T-cell (primary cell): ENCODE measurements at regions not wholly inside any gene's neighbourhood (a gene's known extent, or its start where the extent isn't known, plus 50 kb on each side); places are given as distances from the start of the nearest gene placed in this dataset.
"Not testable (repeated sequence)": the region's sequence is repeated elsewhere in the genome, so short reads cannot be mapped to it uniquely, and the experiment has no call there.

Source experiments
- ATAC-seq, 4 experiments: fragments of 200-7000 bp in 3 of 4; fragments of 150-1000 bp in 1 of 4; cut with Tn5 transposase; replicated peaks in 1 of 4; 1 replicate in 3 of 4; 2 replicates in 1 of 4; pipeline ENCODE4 v1.10.0; 2021; ENCODE audit warnings: moderate library complexity in 3 of 4, mild to moderate bottlenecking in 2 of 4, moderate number of reproducible peaks in 1 of 4
- CTCF ChIA-PET, 2 donors: fragments of 300-600 bp; sonication (Branson Sonifier 250); formaldehyde crosslinking; loops; one replicate each; lab custom pipeline; 2022; ENCODE audit warnings: antibody characterized with exemption in 2 of 2; lab: Charles Lee
- POLR2A ChIA-PET, 2 donors: fragments of 300-600 bp; sonication (Branson Sonifier 250); formaldehyde crosslinking; loops; one replicate each; lab custom pipeline; 2022; ENCODE audit warnings: antibody characterized with exemption in 2 of 2; lab: Charles Lee
- DNase-seq, 35 experiments: peaks; one replicate each; pipeline versions ENCODE4 v3.0.0 to v3.0.0-alpha.2; 2013 to 2023
- H3K27ac ChIP-seq: one replicate; pipeline ENCODE4 v1.5.1; 2013; ENCODE audit warnings: low read length
- H3K27me3 ChIP-seq, 2 experiments: replicated peaks in 1 of 2; 1 replicate in 1 of 2; 2 replicates in 1 of 2; pipeline versions ENCODE4 v1.6.1 to v1.7.0; 2013; ENCODE audit warnings: low read length in 1 of 2, mixed read lengths in 1 of 2; ENCODE audit not compliant: control insufficient read depth in 2 of 2, insufficient read depth in 2 of 2; ENCODE audit errors: extremely low read depth in 1 of 2
- H3K36me3 ChIP-seq, 2 donors: 1 replicate in 1 of 2; 2 replicates in 1 of 2; pipeline versions ENCODE4 v1.6.1 to v1.7.0; 2013; ENCODE audit warnings: low read length in 1 of 2; ENCODE audit not compliant: control insufficient read depth in 2 of 2, insufficient read depth in 1 of 2; ENCODE audit errors: extremely low read depth in 1 of 2
- H3K4me1 ChIP-seq, 2 experiments: 1 replicate in 1 of 2; 2 replicates in 1 of 2; pipeline versions ENCODE4 v1.6.1 to v1.7.0; 2013; ENCODE audit warnings: low read length in 2 of 2, mixed read lengths in 1 of 2; ENCODE audit not compliant: insufficient read depth in 2 of 2, control insufficient read depth in 1 of 2; ENCODE audit errors: extremely low read depth in 1 of 2
- H3K4me3 ChIP-seq, 2 donors: 1 replicate in 1 of 2; 2 replicates in 1 of 2; pipeline versions ENCODE4 v1.5.1 to v1.7.0; 2013; ENCODE audit warnings: mild to moderate bottlenecking in 2 of 2, low read length in 1 of 2, moderate library complexity in 1 of 2; ENCODE audit not compliant: control insufficient read depth in 1 of 2; ENCODE audit errors: extremely low read depth in 1 of 2
- H3K9me3 ChIP-seq: 2 replicates; pipeline ENCODE4 v1.7.0; 2013
- H3K27ac Mint-ChIP-seq, 2 donors: one replicate each; pipeline ENCODE4 v1.8.0; 2020 to 2021; ENCODE audit warnings: mild to moderate bottlenecking in 2 of 2, mixed read lengths in 2 of 2
- H3K27me3 Mint-ChIP-seq, 2 donors: one replicate each; pipeline ENCODE4 v1.8.0; 2021 to 2022; ENCODE audit warnings: mixed read lengths in 2 of 2
- H3K36me3 Mint-ChIP-seq: one replicate; pipeline ENCODE4 v1.8.0; 2021; ENCODE audit warnings: mixed read lengths
- H3K4me1 Mint-ChIP-seq, 3 donors: one replicate each; pipeline ENCODE4 v1.8.0; 2020 to 2022; ENCODE audit warnings: mixed read lengths in 3 of 3, mild to moderate bottlenecking in 1 of 3
- H3K4me3 Mint-ChIP-seq, 3 donors: one replicate each; pipeline ENCODE4 v1.8.0; 2020 to 2022; ENCODE audit warnings: mild to moderate bottlenecking in 3 of 3, mixed read lengths in 3 of 3, moderate library complexity in 3 of 3
- H3K9me3 Mint-ChIP-seq, 3 donors: one replicate each; pipeline ENCODE4 v1.8.0; 2020 to 2022; ENCODE audit warnings: mixed read lengths in 3 of 3
- WGBS: methylation state at CpG from one replicate; pipeline ENCODE4 v1.1.5; 2013; ENCODE audit warnings: missing lambda C conversion rate; ENCODE audit not compliant: insufficient coverage; 5-methylcytosine and 5-hydroxymethylcytosine counted together

DNA sequence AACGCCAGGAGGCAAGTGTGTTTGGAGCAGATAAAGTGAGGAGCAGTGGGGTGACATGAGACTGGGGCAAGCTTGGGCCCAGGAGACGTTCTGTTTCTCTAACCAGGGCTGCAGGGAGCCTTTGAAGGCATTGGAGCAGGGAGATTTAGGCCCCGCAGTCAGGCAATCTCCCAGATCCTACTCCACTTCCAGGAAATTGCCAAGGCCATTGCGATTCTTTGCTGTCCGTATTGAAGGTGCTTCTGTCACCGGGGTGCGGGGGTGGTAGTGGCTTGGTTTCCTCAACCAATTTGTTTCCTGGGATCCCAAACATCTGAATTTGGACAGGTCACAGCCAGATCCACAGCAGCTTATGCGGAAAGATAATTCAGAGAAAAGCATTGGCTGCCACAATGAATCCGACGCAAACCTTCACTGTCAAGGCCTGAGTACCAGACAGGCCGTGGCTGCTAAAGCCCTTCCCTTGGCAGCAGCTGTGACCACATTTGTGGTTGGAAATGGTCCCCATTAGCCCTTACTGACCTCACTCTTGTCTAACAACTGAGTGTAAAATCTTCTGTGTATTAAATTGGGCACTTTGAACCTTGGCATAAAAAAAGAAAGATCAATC, 385.6 kb downstream of the PTPRU start:
- WGBS: 73% methylated on average over 11 of the region's 11 CpGs
- peaks cover 0 to 37% of the 10 kb centered on the region in 2 experiments for H3K27me3 ChIP-seq
- H3K4me3 Mint-ChIP-seq: no peak overlapping the region
- ATAC-seq: no peak
- H3K4me3 ChIP-seq: no peak overlapping the region
- no peak for DNase-seq
- H3K4me1 Mint-ChIP-seq: no peaks in the 10 kb centered on the region
- H3K9me3 Mint-ChIP-seq: no peaks in the 10 kb centered on the region
- H3K36me3 Mint-ChIP-seq: no peaks in the 10 kb centered on the region
- H3K4me1 ChIP-seq: no peaks in the 10 kb centered on the region
- POLR2A ChIA-PET: no interaction called here
- no peak overlapping the region for H3K27ac Mint-ChIP-seq
- CTCF ChIA-PET: no interaction called here
- H3K36me3 ChIP-seq: no peaks in the 10 kb centered on the region
- H3K27me3 Mint-ChIP-seq: peaks cover 32 to 40% of the 10 kb centered on the region in 2 donors
- H3K27ac ChIP-seq: no peak overlapping the region
- H3K9me3 ChIP-seq: no peaks in the 10 kb centered on the region

DNA sequence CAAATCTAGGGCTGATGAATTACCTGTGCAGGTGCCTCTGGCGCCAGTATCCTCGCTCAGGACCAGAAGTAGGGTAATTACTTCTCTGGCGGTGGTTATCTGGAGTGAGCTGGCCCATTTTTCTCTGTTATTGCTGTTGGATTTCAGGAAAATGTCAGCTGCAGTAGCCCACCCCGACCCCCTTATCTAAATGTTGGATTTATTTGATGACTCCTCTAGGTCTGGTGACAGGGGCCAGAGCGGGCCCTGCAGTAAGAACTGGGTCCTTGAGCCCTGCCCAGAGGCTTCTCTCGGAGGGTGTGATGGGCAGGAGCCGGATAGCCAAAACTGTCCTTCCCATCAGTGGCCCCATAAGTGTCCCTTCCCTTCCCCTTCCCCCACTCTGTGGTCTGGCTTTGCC, 384.3 kb downstream of the PTPRU start:
- peaks cover 34 to 35% of the 10 kb centered on the region in 2 donors for H3K27me3 Mint-ChIP-seq
- no peak for DNase-seq
- H3K4me1 Mint-ChIP-seq: no peaks in the 10 kb centered on the region
- Histone ChIP-seq H3K27me3 (peaks cover 0 to 28% of the 10 kb centered on the region in 2 experiments), H3K4me1 (no peaks in the 10 kb centered on the region), H3K36me3 (no peaks in the 10 kb centered on the region), H3K4me3 (no peak overlapping the region), H3K27ac (no peak overlapping the region), H3K9me3 (no peaks in the 10 kb centered on the region)
- H3K4me3 Mint-ChIP-seq: no peak overlapping the region
- ChIA-PET CTCF (no interaction called here), POLR2A (no interaction called here)
- no peaks in the 10 kb centered on the region for H3K9me3 Mint-ChIP-seq
- 75% methylated on average over 4 of the region's 7 CpGs for WGBS
- no peak overlapping the region for H3K27ac Mint-ChIP-seq
- no peak for ATAC-seq
- no peaks in the 10 kb centered on the region for H3K36me3 Mint-ChIP-seq

DNA sequence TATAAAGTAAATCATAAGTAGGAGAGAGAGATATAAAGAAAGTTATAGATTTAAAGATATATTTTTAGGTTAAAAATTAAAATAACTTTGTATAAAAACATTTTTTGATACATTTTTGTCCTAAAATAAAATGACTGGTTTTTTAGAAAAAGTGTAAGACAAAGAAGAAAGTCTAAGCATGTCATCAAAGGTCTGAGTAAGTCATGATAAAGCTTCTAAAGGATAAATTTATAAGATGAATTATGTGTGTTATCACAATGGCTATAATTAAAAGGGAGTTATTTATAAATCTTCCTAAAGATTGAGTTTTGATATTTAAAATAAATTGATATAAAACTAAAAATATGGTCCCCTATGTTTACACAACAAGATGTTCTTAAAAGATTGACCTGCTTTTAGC, 370.9 kb downstream of the PTPRU start:
- Mint-ChIP-seq H3K4me3 (no peak overlapping the region), H3K27me3 (peaks cover 21 to 24% of the 10 kb centered on the region in 2 donors), H3K9me3 (peaks cover 0 to 4% (median 3%) of the 10 kb centered on the region in 3 donors), H3K27ac (no peak overlapping the region), H3K36me3 (no peaks in the 10 kb centered on the region), H3K4me1 (no peaks in the 10 kb centered on the region)
- ATAC-seq: no peak
- no peak overlapping the region for H3K4me3 ChIP-seq
- no peak for DNase-seq
- H3K9me3 ChIP-seq: no peaks in the 10 kb centered on the region
- H3K27ac ChIP-seq: no peak overlapping the region
- H3K4me1 ChIP-seq: no peaks in the 10 kb centered on the region
- POLR2A ChIA-PET: no interaction called here
- no peaks in the 10 kb centered on the region for H3K36me3 ChIP-seq
- CTCF ChIA-PET: no interaction called here
- peaks cover 0 to 8% of the 10 kb centered on the region in 2 experiments for H3K27me3 ChIP-seq

DNA sequence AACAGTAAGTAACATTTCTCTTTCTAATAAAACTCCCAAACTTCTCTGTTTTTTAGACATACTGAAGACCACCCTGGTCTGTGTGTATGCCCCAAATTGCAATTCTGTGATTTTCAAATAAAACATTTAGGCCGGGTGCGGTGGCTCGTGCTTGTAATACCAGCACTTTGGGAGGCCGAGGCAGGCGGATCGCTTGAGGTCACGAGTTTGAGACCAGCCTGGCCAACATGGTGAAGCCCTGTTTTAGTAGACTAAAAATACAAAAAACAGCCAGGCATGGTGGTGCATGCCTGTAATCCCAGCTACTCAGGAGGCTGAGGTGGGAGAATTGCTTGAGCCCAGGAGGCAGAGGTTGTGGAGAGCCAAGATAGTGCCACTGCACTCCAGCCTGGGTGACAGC, 368.5 kb downstream of the PTPRU start:
- peaks cover 12 to 22% of the 10 kb centered on the region in 2 donors for H3K27me3 Mint-ChIP-seq
- H3K4me1 Mint-ChIP-seq, H3K4me3 ChIP-seq, ATAC-seq, H3K9me3 ChIP-seq, H3K27ac Mint-ChIP-seq, H3K4me1 ChIP-seq, CTCF ChIA-PET, POLR2A ChIA-PET, H3K27ac ChIP-seq, H3K36me3 ChIP-seq, H3K9me3 Mint-ChIP-seq, H3K36me3 Mint-ChIP-seq, H3K4me3 Mint-ChIP-seq, H3K27me3 ChIP-seq, DNase-seq: not testable (repeated sequence)
- 95% methylated on average over 7 of the region's 7 CpGs for WGBS

DNA sequence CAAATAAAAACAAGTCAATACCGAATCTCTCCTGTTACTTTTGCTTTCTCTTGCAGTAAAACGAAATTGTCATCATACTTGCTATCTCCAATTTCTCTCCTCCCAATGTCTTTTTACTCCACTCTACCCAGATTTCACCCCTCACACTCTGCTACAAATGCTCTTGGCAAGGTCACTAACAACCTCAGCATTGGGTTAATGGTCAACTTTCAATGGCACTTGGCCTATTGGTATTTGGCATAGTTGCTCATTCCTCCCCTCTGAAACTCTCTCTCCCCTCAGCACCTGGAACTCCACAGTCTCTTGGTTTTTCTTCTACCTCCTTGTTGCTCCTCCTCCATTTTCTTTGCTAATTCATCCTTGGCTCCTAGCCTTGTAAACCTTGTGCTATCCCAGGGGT, 367.3 kb downstream of the PTPRU start:
- peaks cover 0 to 13% of the 10 kb centered on the region in 2 experiments for H3K27me3 ChIP-seq
- Mint-ChIP-seq H3K9me3 (peaks cover 0 to 4% (median 3%) of the 10 kb centered on the region in 3 donors), H3K4me1 (no peaks in the 10 kb centered on the region), H3K4me3 (no peak overlapping the region), H3K36me3 (no peaks in the 10 kb centered on the region), H3K27me3 (peaks cover 22 to 30% of the 10 kb centered on the region in 2 donors), H3K27ac (no peak overlapping the region)
- 53% methylated on average over 2 of the region's 2 CpGs for WGBS
- no peak for ATAC-seq
- ChIA-PET POLR2A (no interaction called here), CTCF (no interaction called here)
- no peaks in the 10 kb centered on the region for H3K4me1 ChIP-seq
- no peak for DNase-seq
- H3K36me3 ChIP-seq: no peaks in the 10 kb centered on the region
- no peak overlapping the region for H3K27ac ChIP-seq
- no peaks in the 10 kb centered on the region for H3K9me3 ChIP-seq
- no peak overlapping the region for H3K4me3 ChIP-seq

DNA sequence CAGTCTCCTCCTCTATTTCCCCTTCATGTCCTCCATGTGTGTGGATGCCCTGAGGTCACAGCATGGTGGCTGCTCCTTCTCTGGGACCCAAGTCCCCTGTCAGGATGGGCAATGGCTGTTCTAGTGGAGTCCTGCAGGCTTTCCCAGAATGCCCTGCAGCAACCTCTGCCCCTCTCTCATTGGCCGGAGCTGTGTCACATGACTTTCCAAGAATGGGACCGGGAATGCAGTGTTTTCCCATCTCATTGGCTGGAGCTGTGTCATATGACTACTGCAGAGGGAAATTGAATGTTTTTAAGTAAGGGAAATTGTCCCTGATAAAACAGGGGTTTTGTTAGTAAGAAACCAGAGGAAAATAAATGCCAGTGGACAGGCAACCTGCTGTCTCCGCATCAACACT, 365.9 kb downstream of the PTPRU start:
- 90% methylated on average over 2 of the region's 3 CpGs for WGBS
- no peak overlapping the region for H3K27ac ChIP-seq
- DNase-seq: no peak
- no peak for ATAC-seq
- Mint-ChIP-seq H3K4me3 (no peak overlapping the region), H3K9me3 (no peaks in the 10 kb centered on the region), H3K27me3 (peaks cover 26 to 30% of the 10 kb centered on the region in 2 donors), H3K4me1 (no peaks in the 10 kb centered on the region), H3K36me3 (no peaks in the 10 kb centered on the region), H3K27ac (no peak overlapping the region)
- no peaks in the 10 kb centered on the region for H3K9me3 ChIP-seq
- H3K36me3 ChIP-seq: no peaks in the 10 kb centered on the region
- no peak overlapping the region for H3K4me3 ChIP-seq
- ChIA-PET POLR2A (no interaction called here), CTCF (no interaction called here)
- no peaks in the 10 kb centered on the region for H3K4me1 ChIP-seq
- peaks cover 0 to 13% of the 10 kb centered on the region in 2 experiments for H3K27me3 ChIP-seq

DNA sequence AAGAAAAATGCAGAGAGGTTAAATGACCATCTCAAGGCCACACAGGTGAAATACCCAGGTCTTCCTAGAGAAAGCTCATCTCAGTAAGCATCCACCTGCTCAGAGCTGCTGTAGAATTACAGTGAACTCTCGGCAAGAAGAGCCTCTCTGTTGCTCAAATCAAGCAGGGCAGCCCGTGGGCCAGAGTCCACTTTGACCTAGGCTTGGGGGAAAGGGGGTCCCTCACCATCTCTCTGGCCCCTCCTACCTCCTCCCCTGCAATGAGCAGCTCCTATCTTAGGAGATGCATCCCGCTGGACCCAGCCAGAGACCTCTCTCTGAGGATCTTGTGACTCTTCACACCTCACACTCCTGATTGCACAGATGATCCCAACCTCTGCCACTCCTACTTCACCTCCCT, 364.7 kb downstream of the PTPRU start:
- Mint-ChIP-seq H3K4me3 (no peak overlapping the region), H3K27ac (no peak overlapping the region), H3K4me1 (no peaks in the 10 kb centered on the region), H3K9me3 (no peaks in the 10 kb centered on the region), H3K36me3 (no peaks in the 10 kb centered on the region), H3K27me3 (peaks cover 25 to 32% of the 10 kb centered on the region in 2 donors)
- 100% methylated on average over 1 of the region's 3 CpGs for WGBS
- no peak overlapping the region for H3K4me3 ChIP-seq
- H3K27ac ChIP-seq: no peak overlapping the region
- H3K36me3 ChIP-seq: no peaks in the 10 kb centered on the region
- H3K27me3 ChIP-seq: peaks cover 0 to 13% of the 10 kb centered on the region in 2 experiments
- ChIA-PET POLR2A (no interaction called here), CTCF (no interaction called here)
- no peak for ATAC-seq
- no peaks in the 10 kb centered on the region for H3K4me1 ChIP-seq
- no peak for DNase-seq
- no peaks in the 10 kb centered on the region for H3K9me3 ChIP-seq
